K562 (cell line): ENCODE measurements at regions not wholly inside any gene's neighbourhood (a gene's known extent, or its start where the extent isn't known, plus 50 kb on each side); places are given as distances from the start of the nearest gene placed in this dataset.

ENCODE experiments used
- ADNP ChIP-seq: fragments of 200-800 bp; sonication (Bioruptor generic); IDR thresholded peaks from 2 replicates; pipeline ENCODE4 v1.6.1; 2016; ENCODE audit warnings: missing genetic modification characterization, missing compliant biosample characterization
- ARID1B ChIP-seq: fragments of 450-650 bp; IDR thresholded peaks from 2 replicates; pipeline ENCODE4 v1.6.1; 2016; ENCODE audit warnings: antibody characterized with exemption, mild to moderate bottlenecking, inconsistent platforms
- ARNT ChIP-seq, 2 experiments: fragments of 450-650 bp; IDR thresholded peaks; 2 replicates each; pipeline ENCODE4 v1.6.1; 2016; ENCODE audit warnings: mild to moderate bottlenecking in 1 of 2
- CBFA2T3 ChIP-seq: fragments of 450-650 bp; IDR thresholded peaks from 2 replicates; pipeline ENCODE4 v1.6.1; 2017
- CBX3 ChIP-seq, 2 experiments: IDR thresholded peaks; 1 replicate in 1 of 2; 2 replicates in 1 of 2; pipeline ENCODE4 v1.6.1; 2012; ENCODE audit warnings: inconsistent platforms in 2 of 2, low read length in 2 of 2, borderline replicate concordance in 1 of 2, control low read depth in 1 of 2
- CC2D1A ChIP-seq: fragments of 450-650 bp; IDR thresholded peaks from 2 replicates; pipeline ENCODE4 v1.6.1; 2017; ENCODE audit warnings: mild to moderate bottlenecking
- EHMT2 ChIP-seq: fragments of 450-650 bp; IDR thresholded peaks from 2 replicates; pipeline ENCODE4 v1.6.1; 2018; ENCODE audit warnings: antibody characterized with exemption
- EP300 ChIP-seq: IDR thresholded peaks from 2 replicates; pipeline ENCODE4 v1.6.1; 2012; ENCODE audit warnings: low read length, improper control_type of control experiment
- GATAD2A ChIP-seq: fragments of 450-650 bp; IDR thresholded peaks from 2 replicates; pipeline ENCODE4 v1.6.1; 2017
- L3MBTL2 ChIP-seq: fragments of 450-650 bp; IDR thresholded peaks from 2 replicates; pipeline ENCODE4 v1.6.1; 2016; ENCODE audit warnings: mild to moderate bottlenecking, moderate library complexity
- MIER1 ChIP-seq: fragments of 450-650 bp; IDR thresholded peaks from 2 replicates; pipeline ENCODE4 v1.6.1; 2016; ENCODE audit warnings: antibody characterized with exemption, mild to moderate bottlenecking, low read depth
- MLLT1 ChIP-seq, 2 experiments: fragments of 450-650 bp; IDR thresholded peaks; 2 replicates each; pipeline ENCODE4 v1.6.1; 2016
- MTA2 ChIP-seq: fragments of 450-650 bp; IDR thresholded peaks from 2 replicates; pipeline ENCODE4 v1.6.1; 2016; ENCODE audit warnings: low read depth
- MTA3 ChIP-seq: fragments of 450-650 bp; formaldehyde crosslinking; IDR thresholded peaks from 2 replicates; pipeline ENCODE4 v1.6.1; 2017; ENCODE audit warnings: mild to moderate bottlenecking, borderline replicate concordance
- NCOA2 ChIP-seq, 2 experiments: fragments of 450-650 bp; IDR thresholded peaks; 2 replicates each; pipeline ENCODE4 v1.6.1; 2018; ENCODE audit warnings: mild to moderate bottlenecking in 2 of 2, moderate library complexity in 1 of 2; ENCODE audit not compliant: partially characterized antibody in 2 of 2
- NFATC3 ChIP-seq: fragments of 450-650 bp; IDR thresholded peaks from 2 replicates; pipeline ENCODE4 v1.6.1; 2017; ENCODE audit warnings: mild to moderate bottlenecking
- RB1 ChIP-seq: fragments of 450-650 bp; IDR thresholded peaks from 2 replicates; pipeline ENCODE4 v1.6.1; 2017; ENCODE audit warnings: low read depth, mild to moderate bottlenecking
- RNF2 ChIP-seq: sonication (generic); IDR thresholded peaks from 2 replicates; pipeline ENCODE4 v1.6.1; 2016
- SMARCC2 ChIP-seq: fragments of 450-650 bp; IDR thresholded peaks from 2 replicates; pipeline ENCODE4 v1.6.1; 2017; ENCODE audit warnings: antibody characterized with exemption, moderate library complexity, mild to moderate bottlenecking, low read depth
- SREBF1 ChIP-seq: fragments of 150-350 bp; IDR thresholded peaks from 2 replicates; pipeline ENCODE4 v1.6.1; 2014; ENCODE audit warnings: antibody characterized with exemption, low read depth, low read length, borderline replicate concordance
- TBL1XR1 ChIP-seq, 2 experiments: IDR thresholded peaks; 2 replicates each; pipeline ENCODE4 v1.6.1; 2012; ENCODE audit warnings: improper control_type of control experiment in 2 of 2, low read length in 2 of 2, mild to moderate bottlenecking in 1 of 2
- TEAD4 ChIP-seq, 2 experiments: sonication (generic) in 1 of 2; formaldehyde crosslinking in 1 of 2; IDR thresholded peaks; 2 replicates each; pipeline versions ENCODE4 v1.6.1 to v1.8.0; 2012 to 2022; ENCODE audit warnings: borderline replicate concordance in 1 of 2, inconsistent platforms in 1 of 2, low read length in 1 of 2, mild to moderate bottlenecking in 1 of 2, missing genetic modification reagents in 1 of 2
- ZBTB7A ChIP-seq: IDR thresholded peaks from 2 replicates; pipeline ENCODE4 v1.6.1; 2011; ENCODE audit warnings: low read depth, mild to moderate bottlenecking, low read length, moderate library complexity, borderline replicate concordance; ENCODE audit not compliant: control insufficient read depth
- ZKSCAN1 ChIP-seq: fragments of 150-350 bp; IDR thresholded peaks from 2 replicates; pipeline ENCODE4 v1.6.1; 2016; ENCODE audit warnings: low read depth, low read length
- ZNF224 ChIP-seq: sonication (generic); formaldehyde crosslinking; IDR thresholded peaks from 2 replicates; pipeline ENCODE4 v1.8.0; 2022; ENCODE audit warnings: mild to moderate bottlenecking, missing genetic modification reagents
- ZNF592 ChIP-seq: fragments of 450-650 bp; IDR thresholded peaks from 2 replicates; pipeline ENCODE4 v1.6.1; 2017; ENCODE audit warnings: antibody characterized with exemption, mild to moderate bottlenecking

- peak; percentile 38; the same call in 1 of the 2 replicates for TF ChIP-seq CC2D1A
- TF ChIP-seq ARNT (IDR thresholded peaks at IDR 0.05): 0 out of 4 replicates have a peak, but pooled peaks of 1 of the 2 experiments have one; percentile 28
- TF ChIP-seq ZNF224 (CRISPR knock-in tag): no peak
- peak; percentile 94 for TF ChIP-seq ARID1B
- TF ChIP-seq GATAD2A: peak; percentile 39; the same call in 1 of the 2 replicates
- peak; percentile 34; the same call in 1 of the 2 replicates for TF ChIP-seq ADNP (tag)
- no peak; the same call in 1 of the 2 replicates for TF ChIP-seq ZNF592
- TF ChIP-seq RNF2: no peak
- peak in 1 of 2 experiments; percentile 64; a peak in 1 of 3 replicates for TF ChIP-seq CBX3 (IDR thresholded peaks at IDR 0.05; ENCODE audit: borderline replicate concordance in 1 of 2, low read length in 2 of 2)
- 0 out of 2 replicates have a peak, but pooled peaks have one; percentile 50 for TF ChIP-seq EHMT2
- TF ChIP-seq TEAD4 (IDR thresholded peaks at IDR 0.05; ENCODE audit: low read length): peak; percentile 82
- no peak for TF ChIP-seq TEAD4 (CRISPR knock-in tag; IDR thresholded peaks at IDR 0.05; ENCODE audit: borderline replicate concordance)
- TF ChIP-seq EP300: peak; percentile 84
- no peak for TF ChIP-seq MIER1
- no peak for TF ChIP-seq NFATC3
- TF ChIP-seq MLLT1 (IDR thresholded peaks at IDR 0.05): peak in 1 of 2 experiments; percentile 37; a peak in 1 of 4 replicates
- 0 out of 2 replicates have a peak, but pooled peaks have one; percentile 27 for TF ChIP-seq MTA3
- TF ChIP-seq NCOA2 (IDR thresholded peaks at IDR 0.05; ENCODE audit: partially characterized antibody in 2 of 2): no peak
- TF ChIP-seq ZKSCAN1: peak; percentile 53; the same call in 1 of the 2 replicates
- TF ChIP-seq RB1: 0 out of 2 replicates have a peak, but pooled peaks have one; percentile 16
- no peak for TF ChIP-seq SREBF1
- peak; percentile 37 to 70; a peak in 3 of 4 replicates for TF ChIP-seq TBL1XR1 (IDR thresholded peaks at IDR 0.05; ENCODE audit: low read length in 2 of 2)
- TF ChIP-seq MTA2: peak; percentile 81
- TF ChIP-seq L3MBTL2: peak; percentile 44; the same call in 1 of the 2 replicates
- TF ChIP-seq ZBTB7A: peak; percentile 57; the same call in 1 of the 2 replicates
- TF ChIP-seq SMARCC2: peak; percentile 63
- peak; percentile 91 for TF ChIP-seq CBFA2T3
Observed at GRCh38 chr6:14932485-14933182, 313.2 kb upstream of the JARID2 start (continued).
